ENCODE measurements at regions not wholly inside any gene's neighbourhood (a gene's known extent, or its start where the extent isn't known, plus 50 kb on each side); places are given as distances from the start of the nearest gene placed in this dataset.

DNA sequence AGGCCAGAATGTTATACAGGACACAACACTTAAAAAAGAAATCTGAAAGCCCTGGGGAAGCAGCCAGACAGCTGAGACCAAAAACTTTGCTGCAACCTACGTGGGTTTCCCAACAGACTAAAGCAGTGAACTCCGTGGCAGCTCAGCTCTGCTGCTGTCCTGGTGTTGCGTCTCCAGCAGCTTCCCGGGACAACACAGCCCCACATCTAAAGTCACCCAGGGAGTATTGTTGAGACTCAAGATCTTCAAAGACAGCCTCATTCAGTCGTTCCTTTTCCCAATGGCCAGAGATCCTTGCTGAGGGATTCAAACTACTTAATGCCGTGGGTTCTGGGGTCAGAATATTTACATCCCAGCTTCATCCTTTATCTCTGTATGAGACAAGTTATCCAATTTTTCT is 125.8 kb downstream of the MED10 start:
- H3K9me3 Mint-ChIP-seq, result peaks cover 25% of the 10 kb centered on the region
- no peaks in the 10 kb centered on the region for H3K4me1 Mint-ChIP-seq
- ChIA-PET CTCF (interaction anchor here (1.3 kb wide), 1 partner anchor 183 kb away, joined by 3 read pairs; no protein-coding TSS in a partner anchor), POLR2A (no interaction called here)
- H3K4me3 Mint-ChIP-seq, result no peak overlapping the region
- no peaks in the 10 kb centered on the region for H3K36me3 Mint-ChIP-seq
- no peak for DNase-seq (ENCODE audit: low spot score)
- no peak for ATAC-seq
- TF ChIP-seq ZNF138 (CRISPR knock-in tag; conservative IDR thresholded peaks at IDR 0.05), result no peak
- no peaks in the 10 kb centered on the region; the same call in 1 of the 2 replicates for H3K27me3 Mint-ChIP-seq (ENCODE audit: low read depth)
- no peak overlapping the region for H3K27ac Mint-ChIP-seq

DNA sequence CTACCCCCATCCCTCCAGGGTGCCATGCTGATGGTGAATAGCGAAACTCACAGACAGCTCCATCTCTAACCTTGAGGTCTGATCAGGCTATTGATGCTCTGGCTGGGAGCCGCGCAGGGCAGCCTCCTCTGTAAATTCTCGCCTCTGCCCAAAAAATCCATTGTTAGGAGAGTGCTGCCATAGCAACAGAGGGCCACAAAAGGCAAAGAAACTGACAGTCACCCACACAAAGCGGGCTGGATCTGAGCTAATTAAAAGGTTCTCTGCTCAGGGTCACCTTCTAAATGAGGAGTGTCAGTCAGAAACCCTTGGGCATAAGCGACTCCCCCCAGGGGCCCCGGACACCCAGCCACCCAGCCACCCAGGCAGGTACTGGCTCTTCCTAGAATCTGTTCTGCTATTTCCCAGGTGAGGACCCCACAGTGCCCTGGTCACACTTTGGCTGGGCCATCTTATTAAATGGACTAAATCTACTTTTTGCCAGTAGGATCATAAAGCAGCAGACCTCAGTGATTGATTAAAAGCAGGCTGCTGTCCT is 126.7 kb downstream of the MED10 start:
- Mint-ChIP-seq H3K4me1 (peaks cover 5% of the 10 kb centered on the region), H3K36me3 (no peaks in the 10 kb centered on the region), H3K4me3 (no peak overlapping the region), H3K27ac (no peak overlapping the region), H3K27me3 (ENCODE audit: low read depth) (no peaks in the 10 kb centered on the region), H3K9me3 (peaks cover 16% of the 10 kb centered on the region)
- ChIA-PET CTCF (no interaction called here), POLR2A (no interaction called here)
- ATAC-seq, result no peak
- DNase-seq (ENCODE audit: low spot score), result no peak
- TF ChIP-seq, protein P1, sequence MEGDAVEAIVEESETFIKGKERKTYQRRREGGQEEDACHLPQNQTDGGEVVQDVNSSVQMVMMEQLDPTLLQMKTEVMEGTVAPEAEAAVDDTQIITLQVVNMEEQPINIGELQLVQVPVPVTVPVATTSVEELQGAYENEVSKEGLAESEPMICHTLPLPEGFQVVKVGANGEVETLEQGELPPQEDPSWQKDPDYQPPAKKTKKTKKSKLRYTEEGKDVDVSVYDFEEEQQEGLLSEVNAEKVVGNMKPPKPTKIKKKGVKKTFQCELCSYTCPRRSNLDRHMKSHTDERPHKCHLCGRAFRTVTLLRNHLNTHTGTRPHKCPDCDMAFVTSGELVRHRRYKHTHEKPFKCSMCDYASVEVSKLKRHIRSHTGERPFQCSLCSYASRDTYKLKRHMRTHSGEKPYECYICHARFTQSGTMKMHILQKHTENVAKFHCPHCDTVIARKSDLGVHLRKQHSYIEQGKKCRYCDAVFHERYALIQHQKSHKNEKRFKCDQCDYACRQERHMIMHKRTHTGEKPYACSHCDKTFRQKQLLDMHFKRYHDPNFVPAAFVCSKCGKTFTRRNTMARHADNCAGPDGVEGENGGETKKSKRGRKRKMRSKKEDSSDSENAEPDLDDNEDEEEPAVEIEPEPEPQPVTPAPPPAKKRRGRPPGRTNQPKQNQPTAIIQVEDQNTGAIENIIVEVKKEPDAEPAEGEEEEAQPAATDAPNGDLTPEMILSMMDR (IDR thresholded peaks at IDR 0.05), result no peak
- TF ChIP-seq, protein P2, sequence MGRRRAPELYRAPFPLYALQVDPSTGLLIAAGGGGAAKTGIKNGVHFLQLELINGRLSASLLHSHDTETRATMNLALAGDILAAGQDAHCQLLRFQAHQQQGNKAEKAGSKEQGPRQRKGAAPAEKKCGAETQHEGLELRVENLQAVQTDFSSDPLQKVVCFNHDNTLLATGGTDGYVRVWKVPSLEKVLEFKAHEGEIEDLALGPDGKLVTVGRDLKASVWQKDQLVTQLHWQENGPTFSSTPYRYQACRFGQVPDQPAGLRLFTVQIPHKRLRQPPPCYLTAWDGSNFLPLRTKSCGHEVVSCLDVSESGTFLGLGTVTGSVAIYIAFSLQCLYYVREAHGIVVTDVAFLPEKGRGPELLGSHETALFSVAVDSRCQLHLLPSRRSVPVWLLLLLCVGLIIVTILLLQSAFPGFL (CRISPR knock-in tag; IDR thresholded peaks at IDR 0.05; ENCODE audit: borderline replicate concordance), result no peak
- TF ChIP-seq, protein P3, sequence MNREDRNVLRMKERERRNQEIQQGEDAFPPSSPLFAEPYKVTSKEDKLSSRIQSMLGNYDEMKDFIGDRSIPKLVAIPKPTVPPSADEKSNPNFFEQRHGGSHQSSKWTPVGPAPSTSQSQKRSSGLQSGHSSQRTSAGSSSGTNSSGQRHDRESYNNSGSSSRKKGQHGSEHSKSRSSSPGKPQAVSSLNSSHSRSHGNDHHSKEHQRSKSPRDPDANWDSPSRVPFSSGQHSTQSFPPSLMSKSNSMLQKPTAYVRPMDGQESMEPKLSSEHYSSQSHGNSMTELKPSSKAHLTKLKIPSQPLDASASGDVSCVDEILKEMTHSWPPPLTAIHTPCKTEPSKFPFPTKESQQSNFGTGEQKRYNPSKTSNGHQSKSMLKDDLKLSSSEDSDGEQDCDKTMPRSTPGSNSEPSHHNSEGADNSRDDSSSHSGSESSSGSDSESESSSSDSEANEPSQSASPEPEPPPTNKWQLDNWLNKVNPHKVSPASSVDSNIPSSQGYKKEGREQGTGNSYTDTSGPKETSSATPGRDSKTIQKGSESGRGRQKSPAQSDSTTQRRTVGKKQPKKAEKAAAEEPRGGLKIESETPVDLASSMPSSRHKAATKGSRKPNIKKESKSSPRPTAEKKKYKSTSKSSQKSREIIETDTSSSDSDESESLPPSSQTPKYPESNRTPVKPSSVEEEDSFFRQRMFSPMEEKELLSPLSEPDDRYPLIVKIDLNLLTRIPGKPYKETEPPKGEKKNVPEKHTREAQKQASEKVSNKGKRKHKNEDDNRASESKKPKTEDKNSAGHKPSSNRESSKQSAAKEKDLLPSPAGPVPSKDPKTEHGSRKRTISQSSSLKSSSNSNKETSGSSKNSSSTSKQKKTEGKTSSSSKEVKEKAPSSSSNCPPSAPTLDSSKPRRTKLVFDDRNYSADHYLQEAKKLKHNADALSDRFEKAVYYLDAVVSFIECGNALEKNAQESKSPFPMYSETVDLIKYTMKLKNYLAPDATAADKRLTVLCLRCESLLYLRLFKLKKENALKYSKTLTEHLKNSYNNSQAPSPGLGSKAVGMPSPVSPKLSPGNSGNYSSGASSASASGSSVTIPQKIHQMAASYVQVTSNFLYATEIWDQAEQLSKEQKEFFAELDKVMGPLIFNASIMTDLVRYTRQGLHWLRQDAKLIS (CRISPR knock-in tag; IDR thresholded peaks at IDR 0.05; ENCODE audit: borderline replicate concordance), result no peak
- TF ChIP-seq IRF2 (CRISPR knock-in tag; IDR thresholded peaks at IDR 0.05; ENCODE audit: borderline replicate concordance, low read depth) (no peak), SMAD4 (CRISPR knock-in tag; IDR thresholded peaks at IDR 0.05) (no peak), JAZF1 (CRISPR knock-in tag; IDR thresholded peaks at IDR 0.05) (no peak), TCF7 (CRISPR knock-in tag; IDR thresholded peaks at IDR 0.05; ENCODE audit: low read depth) (no peak), NFATC4 (CRISPR knock-in tag; IDR thresholded peaks at IDR 0.05) (no peak), ATF1 (CRISPR knock-in tag; IDR thresholded peaks at IDR 0.05) (no peak), NR2C2 (CRISPR knock-in tag; IDR thresholded peaks at IDR 0.05) (no peak), ETV6 (CRISPR knock-in tag; IDR thresholded peaks at IDR 0.05) (no peak), FOXP1 (CRISPR knock-in tag; IDR thresholded peaks at IDR 0.05; ENCODE audit: borderline replicate concordance) (no peak), NFE2L1 (CRISPR knock-in tag; IDR thresholded peaks at IDR 0.05) (no peak)
- TF ChIP-seq, protein P4, sequence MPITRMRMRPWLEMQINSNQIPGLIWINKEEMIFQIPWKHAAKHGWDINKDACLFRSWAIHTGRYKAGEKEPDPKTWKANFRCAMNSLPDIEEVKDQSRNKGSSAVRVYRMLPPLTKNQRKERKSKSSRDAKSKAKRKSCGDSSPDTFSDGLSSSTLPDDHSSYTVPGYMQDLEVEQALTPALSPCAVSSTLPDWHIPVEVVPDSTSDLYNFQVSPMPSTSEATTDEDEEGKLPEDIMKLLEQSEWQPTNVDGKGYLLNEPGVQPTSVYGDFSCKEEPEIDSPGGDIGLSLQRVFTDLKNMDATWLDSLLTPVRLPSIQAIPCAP (CRISPR knock-in tag; IDR thresholded peaks at IDR 0.05), result no peak
- TF ChIP-seq, protein P5, sequence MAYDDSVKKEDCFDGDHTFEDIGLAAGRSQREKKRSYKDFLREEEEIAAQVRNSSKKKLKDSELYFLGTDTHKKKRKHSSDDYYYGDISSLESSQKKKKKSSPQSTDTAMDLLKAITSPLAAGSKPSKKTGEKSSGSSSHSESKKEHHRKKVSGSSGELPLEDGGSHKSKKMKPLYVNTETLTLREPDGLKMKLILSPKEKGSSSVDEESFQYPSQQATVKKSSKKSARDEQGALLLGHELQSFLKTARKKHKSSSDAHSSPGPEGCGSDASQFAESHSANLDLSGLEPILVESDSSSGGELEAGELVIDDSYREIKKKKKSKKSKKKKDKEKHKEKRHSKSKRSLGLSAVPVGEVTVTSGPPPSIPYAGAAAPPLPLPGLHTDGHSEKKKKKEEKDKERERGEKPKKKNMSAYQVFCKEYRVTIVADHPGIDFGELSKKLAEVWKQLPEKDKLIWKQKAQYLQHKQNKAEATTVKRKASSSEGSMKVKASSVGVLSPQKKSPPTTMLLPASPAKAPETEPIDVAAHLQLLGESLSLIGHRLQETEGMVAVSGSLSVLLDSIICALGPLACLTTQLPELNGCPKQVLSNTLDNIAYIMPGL (CRISPR knock-in tag; IDR thresholded peaks at IDR 0.05), result no peak
- TF ChIP-seq, protein P6, sequence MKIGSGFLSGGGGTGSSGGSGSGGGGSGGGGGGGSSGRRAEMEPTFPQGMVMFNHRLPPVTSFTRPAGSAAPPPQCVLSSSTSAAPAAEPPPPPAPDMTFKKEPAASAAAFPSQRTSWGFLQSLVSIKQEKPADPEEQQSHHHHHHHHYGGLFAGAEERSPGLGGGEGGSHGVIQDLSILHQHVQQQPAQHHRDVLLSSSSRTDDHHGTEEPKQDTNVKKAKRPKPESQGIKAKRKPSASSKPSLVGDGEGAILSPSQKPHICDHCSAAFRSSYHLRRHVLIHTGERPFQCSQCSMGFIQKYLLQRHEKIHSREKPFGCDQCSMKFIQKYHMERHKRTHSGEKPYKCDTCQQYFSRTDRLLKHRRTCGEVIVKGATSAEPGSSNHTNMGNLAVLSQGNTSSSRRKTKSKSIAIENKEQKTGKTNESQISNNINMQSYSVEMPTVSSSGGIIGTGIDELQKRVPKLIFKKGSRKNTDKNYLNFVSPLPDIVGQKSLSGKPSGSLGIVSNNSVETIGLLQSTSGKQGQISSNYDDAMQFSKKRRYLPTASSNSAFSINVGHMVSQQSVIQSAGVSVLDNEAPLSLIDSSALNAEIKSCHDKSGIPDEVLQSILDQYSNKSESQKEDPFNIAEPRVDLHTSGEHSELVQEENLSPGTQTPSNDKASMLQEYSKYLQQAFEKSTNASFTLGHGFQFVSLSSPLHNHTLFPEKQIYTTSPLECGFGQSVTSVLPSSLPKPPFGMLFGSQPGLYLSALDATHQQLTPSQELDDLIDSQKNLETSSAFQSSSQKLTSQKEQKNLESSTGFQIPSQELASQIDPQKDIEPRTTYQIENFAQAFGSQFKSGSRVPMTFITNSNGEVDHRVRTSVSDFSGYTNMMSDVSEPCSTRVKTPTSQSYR (CRISPR knock-in tag; IDR thresholded peaks at IDR 0.05), result no peak
- TF ChIP-seq, protein P7, sequence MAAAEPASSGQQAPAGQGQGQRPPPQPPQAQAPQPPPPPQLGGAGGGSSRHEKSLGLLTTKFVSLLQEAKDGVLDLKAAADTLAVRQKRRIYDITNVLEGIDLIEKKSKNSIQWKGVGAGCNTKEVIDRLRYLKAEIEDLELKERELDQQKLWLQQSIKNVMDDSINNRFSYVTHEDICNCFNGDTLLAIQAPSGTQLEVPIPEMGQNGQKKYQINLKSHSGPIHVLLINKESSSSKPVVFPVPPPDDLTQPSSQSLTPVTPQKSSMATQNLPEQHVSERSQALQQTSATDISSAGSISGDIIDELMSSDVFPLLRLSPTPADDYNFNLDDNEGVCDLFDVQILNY (CRISPR knock-in tag; IDR thresholded peaks at IDR 0.05), result no peak
- TF ChIP-seq, protein P8, sequence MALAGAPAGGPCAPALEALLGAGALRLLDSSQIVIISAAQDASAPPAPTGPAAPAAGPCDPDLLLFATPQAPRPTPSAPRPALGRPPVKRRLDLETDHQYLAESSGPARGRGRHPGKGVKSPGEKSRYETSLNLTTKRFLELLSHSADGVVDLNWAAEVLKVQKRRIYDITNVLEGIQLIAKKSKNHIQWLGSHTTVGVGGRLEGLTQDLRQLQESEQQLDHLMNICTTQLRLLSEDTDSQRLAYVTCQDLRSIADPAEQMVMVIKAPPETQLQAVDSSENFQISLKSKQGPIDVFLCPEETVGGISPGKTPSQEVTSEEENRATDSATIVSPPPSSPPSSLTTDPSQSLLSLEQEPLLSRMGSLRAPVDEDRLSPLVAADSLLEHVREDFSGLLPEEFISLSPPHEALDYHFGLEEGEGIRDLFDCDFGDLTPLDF (CRISPR knock-in tag; IDR thresholded peaks at IDR 0.05), result no peak
